Astrocyte (in vitro differentiated cells and primary cell): ENCODE measurements at regions not wholly inside any gene's neighbourhood (a gene's known extent, or its start where the extent isn't known, plus 50 kb on each side); places are given as distances from the start of the nearest gene placed in this dataset.

Experiments used
- EZH2 ChIP-seq: IDR thresholded peaks from 2 replicates; pipeline ENCODE4 v1.6.1; 2012; ENCODE audit warnings: mild to moderate bottlenecking, low read length, inconsistent platforms; ENCODE audit not compliant: insufficient read depth
- TF ChIP-seq, protein P1 (sequence below): IDR thresholded peaks from 2 replicates; pipeline ENCODE4 v1.5.1; 2011; ENCODE audit warnings: low read depth, mild to moderate bottlenecking, inconsistent platforms, low read length, moderate library complexity; ENCODE audit not compliant: insufficient read depth

DNA sequence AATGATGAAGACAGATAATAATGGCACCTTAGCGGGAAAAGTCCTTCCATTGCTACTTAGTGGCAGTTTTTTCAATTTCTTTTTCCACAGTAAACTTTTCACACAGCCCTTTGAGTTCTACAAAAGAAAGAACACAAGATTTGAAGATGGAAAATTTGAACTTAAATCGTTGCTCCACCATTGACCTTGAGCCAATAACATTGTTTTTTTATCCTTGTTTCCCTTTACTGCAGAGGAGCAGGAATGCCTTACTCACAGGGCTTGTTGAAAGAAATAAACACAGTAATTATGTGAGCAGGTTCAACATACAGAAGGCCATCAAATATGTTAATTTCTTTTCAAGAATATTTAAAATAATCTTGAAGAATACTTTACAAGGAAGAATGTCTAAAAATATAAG is 181.5 kb upstream of the KRR1 start:
- TF ChIP-seq, protein P1, sequence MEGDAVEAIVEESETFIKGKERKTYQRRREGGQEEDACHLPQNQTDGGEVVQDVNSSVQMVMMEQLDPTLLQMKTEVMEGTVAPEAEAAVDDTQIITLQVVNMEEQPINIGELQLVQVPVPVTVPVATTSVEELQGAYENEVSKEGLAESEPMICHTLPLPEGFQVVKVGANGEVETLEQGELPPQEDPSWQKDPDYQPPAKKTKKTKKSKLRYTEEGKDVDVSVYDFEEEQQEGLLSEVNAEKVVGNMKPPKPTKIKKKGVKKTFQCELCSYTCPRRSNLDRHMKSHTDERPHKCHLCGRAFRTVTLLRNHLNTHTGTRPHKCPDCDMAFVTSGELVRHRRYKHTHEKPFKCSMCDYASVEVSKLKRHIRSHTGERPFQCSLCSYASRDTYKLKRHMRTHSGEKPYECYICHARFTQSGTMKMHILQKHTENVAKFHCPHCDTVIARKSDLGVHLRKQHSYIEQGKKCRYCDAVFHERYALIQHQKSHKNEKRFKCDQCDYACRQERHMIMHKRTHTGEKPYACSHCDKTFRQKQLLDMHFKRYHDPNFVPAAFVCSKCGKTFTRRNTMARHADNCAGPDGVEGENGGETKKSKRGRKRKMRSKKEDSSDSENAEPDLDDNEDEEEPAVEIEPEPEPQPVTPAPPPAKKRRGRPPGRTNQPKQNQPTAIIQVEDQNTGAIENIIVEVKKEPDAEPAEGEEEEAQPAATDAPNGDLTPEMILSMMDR, result no peak
- TF ChIP-seq EZH2, result no peak
